ENCODE measurements at regions not wholly inside any gene's neighbourhood (a gene's known extent, or its start where the extent isn't known, plus 50 kb on each side); places are given as distances from the start of the nearest gene placed in this dataset.

DNA sequence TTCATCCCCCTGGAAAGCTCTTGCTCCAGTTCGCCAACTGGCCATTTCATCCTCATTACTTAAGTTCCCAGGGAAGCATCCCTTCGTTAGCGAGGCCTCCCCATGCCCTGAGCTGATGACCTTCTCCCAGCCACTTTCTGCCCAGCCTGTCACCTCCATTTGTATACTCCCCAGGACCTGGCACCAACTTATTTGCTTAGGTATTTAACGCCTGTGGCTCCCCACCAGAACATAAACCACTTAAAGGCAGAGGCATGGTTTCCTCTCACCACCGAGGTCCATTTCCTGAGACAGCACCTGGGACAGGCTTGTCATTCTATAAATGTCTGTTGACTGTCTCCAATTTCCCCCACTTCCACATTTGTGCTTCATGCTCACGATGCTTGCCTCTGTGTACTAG is 189.0 kb downstream of the ZNF621 start:
- no peak for DNase-seq
- intact Hi-C loops (cut with DNase I; ENCODE audit: low total_unique reads): no loop called here
- Histone ChIP-seq H3K4me1 (peaks cover 0 to 6% (median 2%) of the 10 kb centered on the region in 4 donors), H3K27ac (no peak overlapping the region), H3K9me3 (no peaks in the 10 kb centered on the region), H3K27me3 (no peaks in the 10 kb centered on the region), H3K36me3 (no peaks in the 10 kb centered on the region), H3K4me3 (no peak overlapping the region)
- WGBS, 5 donors: 72 to 79% (median 78%) methylated on average over 6 of the region's 6 CpGs
- no peak for TF ChIP-seq EP300 (IDR thresholded peaks at IDR 0.05)
- TF ChIP-seq POLR2AphosphoS5 (IDR thresholded peaks at IDR 0.05): no peak
- TF ChIP-seq, protein P1, sequence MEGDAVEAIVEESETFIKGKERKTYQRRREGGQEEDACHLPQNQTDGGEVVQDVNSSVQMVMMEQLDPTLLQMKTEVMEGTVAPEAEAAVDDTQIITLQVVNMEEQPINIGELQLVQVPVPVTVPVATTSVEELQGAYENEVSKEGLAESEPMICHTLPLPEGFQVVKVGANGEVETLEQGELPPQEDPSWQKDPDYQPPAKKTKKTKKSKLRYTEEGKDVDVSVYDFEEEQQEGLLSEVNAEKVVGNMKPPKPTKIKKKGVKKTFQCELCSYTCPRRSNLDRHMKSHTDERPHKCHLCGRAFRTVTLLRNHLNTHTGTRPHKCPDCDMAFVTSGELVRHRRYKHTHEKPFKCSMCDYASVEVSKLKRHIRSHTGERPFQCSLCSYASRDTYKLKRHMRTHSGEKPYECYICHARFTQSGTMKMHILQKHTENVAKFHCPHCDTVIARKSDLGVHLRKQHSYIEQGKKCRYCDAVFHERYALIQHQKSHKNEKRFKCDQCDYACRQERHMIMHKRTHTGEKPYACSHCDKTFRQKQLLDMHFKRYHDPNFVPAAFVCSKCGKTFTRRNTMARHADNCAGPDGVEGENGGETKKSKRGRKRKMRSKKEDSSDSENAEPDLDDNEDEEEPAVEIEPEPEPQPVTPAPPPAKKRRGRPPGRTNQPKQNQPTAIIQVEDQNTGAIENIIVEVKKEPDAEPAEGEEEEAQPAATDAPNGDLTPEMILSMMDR (IDR thresholded peaks at IDR 0.05): no peak
- no peak for TF ChIP-seq POLR2A (IDR thresholded peaks at IDR 0.05)

DNA sequence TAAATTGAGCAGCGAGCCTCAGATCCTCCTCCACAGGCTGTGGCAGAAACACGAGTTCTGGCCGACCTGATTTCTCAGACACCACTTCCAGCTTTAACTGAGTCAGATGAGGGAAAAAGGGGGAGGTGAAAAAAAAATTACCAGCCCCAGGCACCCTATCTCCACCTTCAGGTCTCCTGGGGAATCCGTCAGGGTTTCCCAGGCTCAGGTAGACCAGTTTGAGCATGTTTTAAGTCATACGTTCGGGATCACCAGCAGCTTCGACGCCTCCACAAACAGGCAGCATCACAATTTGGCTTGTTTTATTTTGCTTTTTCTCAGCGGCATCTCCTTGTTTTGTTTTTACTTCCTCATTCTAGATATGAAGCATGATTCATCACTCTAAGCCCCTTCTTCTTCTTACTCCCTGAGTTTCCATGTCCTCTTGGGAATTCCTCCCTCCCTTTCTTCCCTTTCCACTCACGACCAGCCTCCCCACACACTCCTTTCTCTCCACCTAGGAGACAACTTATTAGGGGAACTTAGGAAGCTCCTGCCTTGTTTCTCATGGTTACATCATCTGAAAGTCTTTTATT is 190.1 kb downstream of the ZNF621 start:
- DNase-seq: no peak
- Histone ChIP-seq H3K9me3 (no peaks in the 10 kb centered on the region), H3K4me3 (no peak overlapping the region), H3K36me3 (no peaks in the 10 kb centered on the region), H3K4me1 (peaks cover 0 to 6% (median 2%) of the 10 kb centered on the region in 4 donors), H3K27ac (no peak overlapping the region), H3K27me3 (no peaks in the 10 kb centered on the region)
- TF ChIP-seq, protein P1 (IDR thresholded peaks at IDR 0.05): no peak
- no peak for TF ChIP-seq EP300 (IDR thresholded peaks at IDR 0.05)
- TF ChIP-seq POLR2AphosphoS5 (IDR thresholded peaks at IDR 0.05): no peak
- TF ChIP-seq POLR2A (IDR thresholded peaks at IDR 0.05): no peak
- intact Hi-C loops (cut with DNase I; ENCODE audit: low total_unique reads): no loop called here
- WGBS, 5 donors: 77 to 85% (median 78%) methylated on average over 10 of the region's 10 CpGs

DNA sequence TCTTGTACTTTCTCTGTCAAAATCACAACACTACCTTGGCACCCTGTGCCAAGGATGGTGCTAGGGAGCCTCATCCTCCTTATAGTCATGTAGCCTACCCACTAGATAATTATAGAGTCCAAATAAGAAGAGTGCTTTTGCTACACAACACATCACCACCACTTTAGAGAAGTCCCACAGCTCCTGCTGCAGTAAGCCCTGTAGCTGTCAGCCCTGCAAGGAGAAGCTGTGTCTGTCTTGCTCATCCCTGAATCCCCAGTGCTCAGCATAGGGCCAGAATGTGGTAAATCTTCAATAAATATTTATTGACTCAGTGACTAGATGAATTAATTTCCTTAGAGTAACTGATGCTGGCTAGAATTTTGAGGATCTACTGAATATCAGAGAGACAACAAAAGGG is 190.8 kb downstream of the ZNF621 start:
- no peak for DNase-seq
- no peak overlapping the region for H3K27ac ChIP-seq
- no peaks in the 10 kb centered on the region for H3K36me3 ChIP-seq
- TF ChIP-seq EP300 (IDR thresholded peaks at IDR 0.05) (no peak), POLR2A (IDR thresholded peaks at IDR 0.05) (no peak), POLR2AphosphoS5 (IDR thresholded peaks at IDR 0.05) (no peak)
- TF ChIP-seq, protein P1 (IDR thresholded peaks at IDR 0.05): no peak
- H3K4me1 ChIP-seq: peaks cover 0 to 6% (median 2%) of the 10 kb centered on the region in 4 donors
- H3K9me3 ChIP-seq: no peaks in the 10 kb centered on the region
- H3K4me3 ChIP-seq: no peak overlapping the region
- H3K27me3 ChIP-seq: no peaks in the 10 kb centered on the region
- intact Hi-C loops (cut with DNase I; ENCODE audit: low total_unique reads): no loop called here

DNA sequence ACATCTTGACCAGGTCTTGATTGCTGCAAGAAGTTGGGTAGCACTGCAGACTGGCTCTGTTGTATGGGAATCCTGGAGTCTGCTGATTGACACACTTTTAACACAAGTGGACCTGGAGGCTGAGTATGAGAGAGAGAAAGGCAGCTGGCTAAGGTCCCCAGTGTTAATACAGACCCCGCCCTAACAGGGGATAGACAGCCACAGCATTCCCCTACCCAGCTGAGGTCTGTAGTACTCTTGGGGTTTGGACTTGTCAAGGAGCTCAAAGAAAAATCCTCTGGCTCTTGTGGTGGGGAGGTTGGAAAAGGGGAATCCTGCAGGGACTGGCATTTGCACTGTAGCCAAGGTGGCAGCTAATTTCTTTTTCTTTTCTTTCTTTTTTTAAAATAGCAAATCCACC is 192.7 kb downstream of the ZNF621 start:
- H3K27ac ChIP-seq: no peak overlapping the region
- no peak for TF ChIP-seq POLR2AphosphoS5 (IDR thresholded peaks at IDR 0.05)
- no peak for TF ChIP-seq EP300 (IDR thresholded peaks at IDR 0.05)
- TF ChIP-seq POLR2A (IDR thresholded peaks at IDR 0.05): no peak
- TF ChIP-seq, protein P1 (IDR thresholded peaks at IDR 0.05): no peak
- intact Hi-C loops (cut with DNase I; ENCODE audit: low total_unique reads): no loop called here
- peaks cover 0 to 6% (median 2%) of the 10 kb centered on the region in 4 donors for H3K4me1 ChIP-seq
- no peaks in the 10 kb centered on the region for H3K27me3 ChIP-seq
- no peak for DNase-seq
- H3K4me3 ChIP-seq: no peak overlapping the region
- no peaks in the 10 kb centered on the region for H3K36me3 ChIP-seq
- no peaks in the 10 kb centered on the region for H3K9me3 ChIP-seq
- WGBS, 5 donors: 83 to 90% (median 90%) methylated on average over 1 of the region's 1 CpG
